GM12891 (cell line): ENCODE measurements at regions not wholly inside any gene's neighbourhood (a gene's known extent, or its start where the extent isn't known, plus 50 kb on each side); places are given as distances from the start of the nearest gene placed in this dataset.

Experiments
- PAX5 ChIP-seq: IDR thresholded peaks from 2 replicates; pipeline ENCODE4 v1.6.1; 2011; ENCODE audit warnings: low read length, moderate library complexity, mild to moderate bottlenecking; ENCODE audit not compliant: insufficient read depth, severe bottlenecking
- POLR2A ChIP-seq: IDR thresholded peaks from 2 replicates; pipeline ENCODE4 v1.6.1; 2011; ENCODE audit warnings: low read depth, low read length, control low read depth
- POLR2AphosphoS5 ChIP-seq: IDR thresholded peaks from 2 replicates; pipeline ENCODE4 v1.6.1; 2011; ENCODE audit warnings: low read depth, low read length, control low read depth
- POU2F2 ChIP-seq: IDR thresholded peaks from 2 replicates; pipeline ENCODE4 v1.6.1; 2011; ENCODE audit warnings: low read depth, mild to moderate bottlenecking, control low read depth, low read length, moderate library complexity
- SPI1 ChIP-seq: IDR thresholded peaks from 2 replicates; pipeline ENCODE4 v1.6.1; 2011; ENCODE audit warnings: low read depth, low read length, control low read depth
- TAF1 ChIP-seq: IDR thresholded peaks from 2 replicates; pipeline ENCODE4 v1.6.1; 2011; ENCODE audit warnings: low read depth, low read length, control low read depth

DNA sequence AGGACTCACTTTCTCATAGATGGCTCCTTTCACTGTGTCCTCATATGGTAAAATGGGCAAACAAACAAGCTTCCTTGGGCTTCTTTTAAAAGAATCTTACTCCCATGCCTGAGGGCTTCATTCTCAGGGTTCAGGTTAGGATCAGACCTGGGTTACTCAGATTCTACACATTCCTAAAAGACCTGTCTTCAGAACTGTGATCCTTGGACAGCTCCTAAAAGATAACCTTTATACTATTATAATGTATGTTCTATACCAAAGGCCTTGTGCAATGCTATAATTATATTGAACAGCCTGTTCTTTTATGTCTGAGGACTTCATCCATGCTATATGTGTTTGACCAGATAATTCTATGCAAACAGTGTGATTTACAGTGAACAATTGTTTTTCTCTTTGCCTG, 264.4 kb upstream of the CDH10 start:
- TF ChIP-seq POLR2A = no peak
- TF ChIP-seq TAF1 = no peak
- no peak for TF ChIP-seq POLR2AphosphoS5
- no peak for TF ChIP-seq POU2F2
- no peak for TF ChIP-seq PAX5
- TF ChIP-seq SPI1 = no peak
